ENCODE measurements at regions not wholly inside any gene's neighbourhood (a gene's known extent, or its start where the extent isn't known, plus 50 kb on each side); places are given as distances from the start of the nearest gene placed in this dataset.

DNA sequence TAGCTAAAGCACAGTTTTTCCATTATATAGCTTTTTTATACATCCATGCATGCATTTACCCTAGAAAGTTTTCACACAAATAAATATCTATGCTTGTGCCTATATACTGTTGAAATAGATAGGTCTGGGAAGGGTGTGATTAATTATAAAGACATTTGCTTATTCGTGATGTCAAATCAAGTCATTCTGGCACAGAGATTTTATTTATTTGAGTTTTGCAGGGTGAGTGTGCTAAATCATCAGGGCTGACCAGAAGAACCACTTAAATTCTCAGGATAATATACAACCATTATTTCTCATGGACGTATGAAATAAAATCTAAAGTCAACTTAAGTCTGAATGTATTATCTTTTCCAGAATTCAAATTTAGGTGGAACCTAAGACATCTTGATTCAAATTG lies 295.5 kb downstream of the EPHA4 start:
- Histone ChIP-seq H3K4me1 (no peaks in the 10 kb centered on the region), H3K4me3 (no peak overlapping the region), H3K27me3 (no peaks in the 10 kb centered on the region), H3K36me3 (no peaks in the 10 kb centered on the region), H3K27ac (no peak overlapping the region), H3K9me3 (no peaks in the 10 kb centered on the region)
- no peak for DNase-seq
- 94% methylated on average over 2 of the region's 2 CpGs for WGBS, 2 donors
- intact Hi-C loops (cut with DNase I), result no loop called here
- ATAC-seq, result no peak
- TF ChIP-seq, protein P1, sequence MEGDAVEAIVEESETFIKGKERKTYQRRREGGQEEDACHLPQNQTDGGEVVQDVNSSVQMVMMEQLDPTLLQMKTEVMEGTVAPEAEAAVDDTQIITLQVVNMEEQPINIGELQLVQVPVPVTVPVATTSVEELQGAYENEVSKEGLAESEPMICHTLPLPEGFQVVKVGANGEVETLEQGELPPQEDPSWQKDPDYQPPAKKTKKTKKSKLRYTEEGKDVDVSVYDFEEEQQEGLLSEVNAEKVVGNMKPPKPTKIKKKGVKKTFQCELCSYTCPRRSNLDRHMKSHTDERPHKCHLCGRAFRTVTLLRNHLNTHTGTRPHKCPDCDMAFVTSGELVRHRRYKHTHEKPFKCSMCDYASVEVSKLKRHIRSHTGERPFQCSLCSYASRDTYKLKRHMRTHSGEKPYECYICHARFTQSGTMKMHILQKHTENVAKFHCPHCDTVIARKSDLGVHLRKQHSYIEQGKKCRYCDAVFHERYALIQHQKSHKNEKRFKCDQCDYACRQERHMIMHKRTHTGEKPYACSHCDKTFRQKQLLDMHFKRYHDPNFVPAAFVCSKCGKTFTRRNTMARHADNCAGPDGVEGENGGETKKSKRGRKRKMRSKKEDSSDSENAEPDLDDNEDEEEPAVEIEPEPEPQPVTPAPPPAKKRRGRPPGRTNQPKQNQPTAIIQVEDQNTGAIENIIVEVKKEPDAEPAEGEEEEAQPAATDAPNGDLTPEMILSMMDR (IDR thresholded peaks at IDR 0.05), result no peak

- WGBS, 2 donors, result 89 to 92% methylated on average over 4 of the region's 4 CpGs
- intact Hi-C loops (cut with DNase I), result no loop called here
- TF ChIP-seq, protein P1 (IDR thresholded peaks at IDR 0.05), result no peak
Observed at GRCh38 chr2:221282386-221282785, 289.7 kb downstream of the EPHA4 start.

GRCh38 chr2:221283896-221284545 lies 288.1 kb downstream of the EPHA4 start:
- Histone ChIP-seq H3K9me3 (no peaks in the 10 kb centered on the region), H3K4me3 (no peak overlapping the region), H3K36me3 (no peaks in the 10 kb centered on the region), H3K27ac (no peak overlapping the region), H3K27me3 (no peaks in the 10 kb centered on the region), H3K4me1 (no peaks in the 10 kb centered on the region)
- intact Hi-C loops (cut with DNase I), result no loop called here
- 88 to 89% methylated on average over 5 of the region's 5 CpGs for WGBS, 2 donors
- no peak for ATAC-seq
- no peak for DNase-seq
- TF ChIP-seq, protein P1 (IDR thresholded peaks at IDR 0.05), result no peak

More at GRCh38 chr2:221282386-221282785, 289.7 kb downstream of the EPHA4 start:
- no peaks in the 10 kb centered on the region for H3K9me3 ChIP-seq
- H3K4me3 ChIP-seq, result no peak overlapping the region
- no peak overlapping the region for H3K27ac ChIP-seq
- H3K36me3 ChIP-seq, result no peaks in the 10 kb centered on the region
- H3K4me1 ChIP-seq, result no peaks in the 10 kb centered on the region
- no peaks in the 10 kb centered on the region for H3K27me3 ChIP-seq
- ATAC-seq (no peak), DNase-seq (no peak)

DNA sequence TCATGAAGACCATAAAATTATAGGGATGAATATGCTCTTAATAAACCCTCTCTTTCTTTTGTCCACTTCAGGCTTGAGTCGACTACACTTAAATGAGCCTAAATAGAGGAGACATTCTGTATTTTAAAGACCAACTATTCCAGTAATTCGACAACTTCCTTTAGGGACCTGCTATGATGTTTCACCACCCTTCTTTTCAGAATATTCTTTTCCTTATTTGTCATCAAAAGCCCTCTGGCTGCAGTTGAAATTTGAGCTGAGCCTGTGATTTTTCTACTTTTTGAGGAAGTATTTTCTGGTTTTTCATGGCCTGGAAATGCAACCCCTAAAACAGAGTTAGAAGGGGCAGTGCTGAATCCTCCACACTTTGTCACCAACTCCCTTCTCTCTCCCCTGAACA lies 287.0 kb downstream of the EPHA4 start:
- DNase-seq, result no peak
- Histone ChIP-seq H3K4me3 (no peak overlapping the region), H3K9me3 (no peaks in the 10 kb centered on the region), H3K27ac (no peak overlapping the region), H3K36me3 (no peaks in the 10 kb centered on the region), H3K4me1 (no peaks in the 10 kb centered on the region), H3K27me3 (no peaks in the 10 kb centered on the region)
- intact Hi-C loops (cut with DNase I), result no loop called here
- TF ChIP-seq, protein P1 (IDR thresholded peaks at IDR 0.05), result no peak
- ATAC-seq, result no peak
- WGBS, 2 donors, result 73 to 84% methylated on average over 2 of the region's 2 CpGs

Measured in heart right ventricle (tissue), 16 donors.